Fibroblast of pulmonary artery (primary cell): ENCODE measurements at regions not wholly inside any gene's neighbourhood (a gene's known extent, or its start where the extent isn't known, plus 50 kb on each side); places are given as distances from the start of the nearest gene placed in this dataset.

Experiments used
- DNase-seq: peaks from one replicate; pipeline ENCODE4 v3.0.0-alpha.2; 2010; ENCODE audit warnings: low read depth
- H3K4me3 ChIP-seq: replicated peaks from 2 replicates; pipeline ENCODE4 v1.5.1; 2011; ENCODE audit warnings: low read depth, mild to moderate bottlenecking, control low read depth, low read length, moderate library complexity
- TF ChIP-seq, protein P1 (sequence below): IDR thresholded peaks from 2 replicates; pipeline ENCODE4 v1.5.1; 2011; ENCODE audit warnings: mild to moderate bottlenecking, control low read depth, low read length, inconsistent platforms; ENCODE audit errors: missing control alignments

DNA sequence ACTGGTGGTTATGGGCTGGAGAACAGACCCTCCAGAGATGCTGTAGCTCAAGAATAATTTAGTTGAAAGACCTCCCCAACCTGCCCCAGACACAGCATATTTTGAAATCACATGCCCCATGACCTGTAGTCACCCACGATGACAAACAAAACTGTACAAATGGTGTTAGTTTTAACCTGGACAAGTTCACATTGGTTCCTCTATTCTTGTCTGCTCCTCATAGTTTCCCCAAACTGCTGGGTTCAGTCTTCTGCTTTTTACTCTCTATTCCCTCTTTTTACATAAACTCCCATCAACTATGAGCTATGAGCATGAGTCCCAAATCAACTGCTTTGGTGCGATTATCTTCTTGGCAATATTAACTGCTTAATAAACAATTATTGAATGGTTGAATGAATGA is 365.3 kb upstream of the CLINT1 start:
- DNase-seq: no peak
- TF ChIP-seq, protein P1, sequence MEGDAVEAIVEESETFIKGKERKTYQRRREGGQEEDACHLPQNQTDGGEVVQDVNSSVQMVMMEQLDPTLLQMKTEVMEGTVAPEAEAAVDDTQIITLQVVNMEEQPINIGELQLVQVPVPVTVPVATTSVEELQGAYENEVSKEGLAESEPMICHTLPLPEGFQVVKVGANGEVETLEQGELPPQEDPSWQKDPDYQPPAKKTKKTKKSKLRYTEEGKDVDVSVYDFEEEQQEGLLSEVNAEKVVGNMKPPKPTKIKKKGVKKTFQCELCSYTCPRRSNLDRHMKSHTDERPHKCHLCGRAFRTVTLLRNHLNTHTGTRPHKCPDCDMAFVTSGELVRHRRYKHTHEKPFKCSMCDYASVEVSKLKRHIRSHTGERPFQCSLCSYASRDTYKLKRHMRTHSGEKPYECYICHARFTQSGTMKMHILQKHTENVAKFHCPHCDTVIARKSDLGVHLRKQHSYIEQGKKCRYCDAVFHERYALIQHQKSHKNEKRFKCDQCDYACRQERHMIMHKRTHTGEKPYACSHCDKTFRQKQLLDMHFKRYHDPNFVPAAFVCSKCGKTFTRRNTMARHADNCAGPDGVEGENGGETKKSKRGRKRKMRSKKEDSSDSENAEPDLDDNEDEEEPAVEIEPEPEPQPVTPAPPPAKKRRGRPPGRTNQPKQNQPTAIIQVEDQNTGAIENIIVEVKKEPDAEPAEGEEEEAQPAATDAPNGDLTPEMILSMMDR: no peak
- H3K4me3 ChIP-seq: no peak overlapping the region

DNA sequence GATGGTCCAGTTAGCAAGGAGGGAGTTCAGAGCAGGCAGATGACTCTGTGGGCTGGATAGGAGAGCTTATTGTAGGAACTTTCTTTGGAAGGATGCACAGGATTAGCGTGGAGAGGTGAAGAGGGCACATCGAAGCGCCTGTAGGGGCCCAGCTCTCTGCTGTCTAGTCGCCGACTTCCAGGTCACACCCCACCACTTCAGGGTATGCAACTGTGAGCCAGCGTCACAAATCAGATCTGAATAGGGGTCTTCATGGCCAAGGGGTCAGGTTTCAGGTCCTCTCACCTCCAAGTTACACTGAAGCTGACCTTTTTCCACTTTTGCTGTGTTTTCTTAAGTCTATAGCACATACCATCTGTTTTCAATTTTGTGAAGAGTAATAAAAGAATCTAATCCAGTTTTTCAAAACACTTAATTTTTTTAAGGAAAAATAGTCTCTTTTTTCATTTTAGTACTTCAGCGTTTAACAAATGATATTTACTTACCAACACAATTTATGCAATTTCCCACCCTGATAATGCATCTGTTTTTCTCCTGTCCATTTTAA is 364.2 kb upstream of the CLINT1 start:
- TF ChIP-seq, protein P1: no peak

DNA sequence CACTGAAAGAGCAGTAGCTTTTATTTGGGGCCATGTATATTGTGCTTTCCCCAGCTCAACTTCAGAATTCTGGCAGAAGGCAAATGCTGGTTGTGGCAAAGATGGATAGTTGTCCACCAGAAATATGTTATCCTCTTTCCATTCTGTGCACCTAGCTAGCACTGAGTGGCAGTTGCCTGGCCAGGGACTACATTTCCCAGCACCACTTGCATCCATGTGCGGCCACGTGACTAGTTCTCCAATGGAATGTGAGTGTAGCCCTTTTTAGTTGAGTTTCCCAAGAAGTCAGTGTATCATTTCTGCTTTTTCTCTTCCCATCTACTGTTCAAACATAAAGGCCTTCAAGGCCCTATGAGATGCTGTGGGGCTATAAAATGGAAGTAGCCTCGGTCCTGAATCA is 354.0 kb upstream of the CLINT1 start:
- TF ChIP-seq, protein P1: no peak
- no peak for DNase-seq
- no peak overlapping the region for H3K4me3 ChIP-seq

More for the DNA sequence above, 364.2 kb upstream of the CLINT1 start:
- no peak overlapping the region for H3K4me3 ChIP-seq
- no peak for DNase-seq

DNA sequence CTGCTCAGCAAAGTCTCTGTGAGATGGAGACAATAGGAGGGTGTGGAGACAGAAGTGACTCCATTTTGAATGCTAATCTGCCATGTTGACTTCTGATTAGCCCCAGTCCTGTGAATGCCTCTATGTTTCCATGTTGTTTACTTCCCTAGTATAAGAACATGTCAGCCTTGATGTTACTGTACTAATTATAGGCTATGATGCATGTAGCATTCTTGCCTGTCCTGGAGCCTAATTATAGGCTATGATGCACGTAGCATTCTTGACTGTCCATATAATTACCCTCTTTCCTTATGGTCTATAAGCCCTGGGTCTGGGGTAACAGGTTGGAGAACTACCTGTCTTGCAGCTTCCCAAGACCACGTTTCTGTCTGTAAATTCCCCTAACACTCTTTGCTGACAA is 353.3 kb upstream of the CLINT1 start:
- H3K4me3 ChIP-seq: no peak overlapping the region
- DNase-seq: no peak
- TF ChIP-seq, protein P1: no peak

DNA sequence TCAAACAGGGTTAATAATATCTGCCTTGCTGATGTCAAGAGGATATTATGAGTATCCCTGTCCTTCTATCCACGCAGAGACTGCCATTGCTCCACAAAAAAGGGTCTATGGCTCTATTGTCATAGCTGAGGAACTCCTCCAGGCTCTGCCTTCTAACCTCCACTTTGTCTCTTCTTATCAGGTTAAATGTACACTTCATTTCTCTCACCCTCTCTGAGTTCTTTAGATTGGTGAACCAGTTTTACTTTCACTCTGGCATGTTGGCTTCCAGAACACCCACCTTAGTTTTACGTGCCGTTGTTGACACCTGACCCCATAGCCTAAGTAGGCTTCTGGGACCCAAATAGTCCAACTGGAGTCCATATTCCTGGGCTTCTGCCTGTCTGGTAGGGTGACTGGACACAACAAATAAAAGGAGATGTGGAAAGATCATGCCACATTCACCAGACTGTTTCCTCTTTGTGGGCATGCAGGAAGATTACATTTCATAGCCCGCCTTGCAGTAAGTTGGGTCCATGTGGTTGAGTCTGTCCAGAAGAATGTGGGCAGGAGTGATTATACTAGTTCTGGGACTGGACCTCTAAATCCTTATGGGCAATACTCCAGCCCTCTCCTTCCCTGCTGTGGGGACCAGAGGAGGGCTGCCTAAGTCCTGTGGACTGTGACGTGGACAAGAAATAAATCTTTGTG is 350.4 kb upstream of the CLINT1 start:
- TF ChIP-seq, protein P1: no peak
- no peak for DNase-seq
- no peak overlapping the region for H3K4me3 ChIP-seq

DNA sequence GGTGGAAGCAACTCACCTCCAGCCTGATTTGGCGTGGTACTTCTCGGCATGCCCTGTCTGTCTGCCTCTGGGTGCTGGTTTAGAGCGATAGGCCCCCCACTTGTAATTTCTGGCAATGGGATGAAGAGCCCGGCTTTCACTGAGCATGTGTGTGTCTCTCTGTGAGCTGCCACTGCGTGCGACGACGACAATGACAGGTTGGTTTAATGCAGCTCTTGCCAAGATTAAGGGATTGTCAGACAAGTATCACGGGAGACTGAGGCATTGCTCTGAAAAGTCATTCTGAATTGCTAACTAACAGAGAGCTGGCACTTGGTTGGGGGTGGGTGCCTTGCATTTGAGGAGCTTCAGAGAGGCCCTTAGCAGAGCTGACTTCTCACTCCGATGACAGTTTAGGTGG is 348.8 kb upstream of the CLINT1 start:
- DNase-seq: no peak
- no peak overlapping the region for H3K4me3 ChIP-seq
- TF ChIP-seq, protein P1: no peak

DNA sequence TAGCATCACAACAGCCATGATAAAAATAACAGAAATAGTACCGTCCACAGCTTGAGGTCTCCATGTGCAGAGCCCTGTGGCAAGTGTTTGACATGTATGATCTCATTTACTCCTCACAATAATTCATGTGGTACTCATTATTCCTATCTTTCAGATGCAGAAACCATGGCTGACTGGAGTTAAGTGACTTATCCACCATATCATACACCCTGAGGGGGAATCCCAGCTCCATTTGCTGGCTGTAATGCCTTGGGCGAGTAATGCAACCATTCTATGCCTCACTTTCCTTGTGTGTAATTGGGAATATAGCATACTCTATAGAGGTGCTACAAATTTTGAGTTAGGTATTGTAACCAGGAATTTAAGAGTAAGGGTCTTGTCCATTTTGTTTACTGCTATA is 347.0 kb upstream of the CLINT1 start:
- DNase-seq: no peak
- no peak overlapping the region for H3K4me3 ChIP-seq
- TF ChIP-seq, protein P1: no peak
